HG03432 (cell line): ENCODE measurements at regions not wholly inside any gene's neighbourhood (a gene's known extent, or its start where the extent isn't known, plus 50 kb on each side); places are given as distances from the start of the nearest gene placed in this dataset.
"Not testable (repeated sequence)": the region's sequence is repeated elsewhere in the genome, so short reads cannot be mapped to it uniquely, and the experiment has no call there.

Experiments used
- ATAC-seq: cut with Tn5 transposase; IDR thresholded peaks from one replicate; pipeline ENCODE4 v1.9.1; 2021; ENCODE audit warnings: mild to moderate bottlenecking, moderate library complexity; ENCODE audit not compliant: unreplicated experiment

DNA sequence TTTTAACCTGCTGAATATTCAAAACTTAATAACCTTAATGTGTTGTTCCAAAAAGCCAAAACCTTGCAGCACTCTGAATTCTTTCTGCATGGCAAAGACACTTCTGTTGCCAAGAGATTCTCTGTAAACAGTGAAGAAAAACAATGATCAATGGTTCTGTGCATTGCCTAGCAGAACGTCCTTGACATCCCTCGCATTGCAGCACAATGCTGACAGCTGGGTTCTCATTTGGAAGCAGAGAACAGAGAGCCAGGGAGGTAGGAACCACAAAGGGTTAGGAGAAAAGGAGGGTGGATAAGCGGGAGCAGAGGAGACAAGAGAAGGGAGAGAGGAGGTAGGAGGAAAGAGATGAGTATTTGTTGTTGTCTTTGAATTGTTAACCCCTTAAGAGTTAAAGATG lies 501.1 kb downstream of the NAV3 start:
- no peak for ATAC-seq

GRCh38 chr12:78338054-78338785 lies 507.5 kb downstream of the NAV3 start:
- no peak for ATAC-seq

- no peak for ATAC-seq
Measured at GRCh38 chr12:78340406-78340805, 509.7 kb downstream of the NAV3 start.

GRCh38 chr12:78343657-78344056 lies 513.0 kb downstream of the NAV3 start:
- no peak for ATAC-seq

- no peak for ATAC-seq
Measured at GRCh38 chr12:78359520-78359919, 505.1 kb upstream of the SYT1 start.

DNA sequence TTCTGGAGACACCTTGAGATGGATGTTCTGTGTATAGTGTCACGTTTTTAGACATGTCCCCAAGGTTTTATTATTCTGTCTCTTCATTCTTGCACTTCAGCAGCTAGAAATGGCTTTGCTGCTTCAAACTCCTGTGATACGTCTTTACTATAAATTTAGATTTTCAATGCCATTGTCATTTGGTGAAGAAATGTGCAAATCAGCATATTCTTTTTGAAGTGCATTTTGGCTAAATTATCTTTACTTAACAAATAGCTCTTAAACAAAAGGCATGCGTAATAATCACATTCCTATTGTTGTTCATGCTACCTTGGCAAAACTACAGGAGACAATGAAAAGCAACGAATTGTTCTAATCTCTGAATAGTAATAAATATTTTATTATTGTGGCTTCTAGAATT lies 502.9 kb upstream of the SYT1 start:
- ATAC-seq = no peak

- no peak for ATAC-seq
Measured at GRCh38 chr12:78371284-78371683, 493.3 kb upstream of the SYT1 start.

DNA sequence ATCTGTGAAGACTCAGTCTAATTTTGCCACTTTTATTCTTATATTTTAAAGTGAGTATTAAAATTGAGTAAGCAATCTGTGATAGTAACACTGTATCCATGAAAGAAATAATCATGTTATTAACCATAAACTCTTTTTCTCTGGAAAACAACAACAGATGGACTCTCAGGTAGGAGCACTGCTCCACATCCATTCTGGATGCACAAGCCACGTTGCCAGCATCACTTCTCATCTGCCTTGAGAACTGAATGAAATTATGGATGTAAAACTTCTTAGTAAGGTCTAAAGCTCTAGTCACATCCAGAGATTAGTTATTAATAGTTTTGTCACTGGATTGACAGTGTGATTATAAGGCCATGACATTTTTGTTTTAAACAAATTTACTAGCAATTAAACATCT lies 489.1 kb upstream of the SYT1 start:
- ATAC-seq = no peak

DNA sequence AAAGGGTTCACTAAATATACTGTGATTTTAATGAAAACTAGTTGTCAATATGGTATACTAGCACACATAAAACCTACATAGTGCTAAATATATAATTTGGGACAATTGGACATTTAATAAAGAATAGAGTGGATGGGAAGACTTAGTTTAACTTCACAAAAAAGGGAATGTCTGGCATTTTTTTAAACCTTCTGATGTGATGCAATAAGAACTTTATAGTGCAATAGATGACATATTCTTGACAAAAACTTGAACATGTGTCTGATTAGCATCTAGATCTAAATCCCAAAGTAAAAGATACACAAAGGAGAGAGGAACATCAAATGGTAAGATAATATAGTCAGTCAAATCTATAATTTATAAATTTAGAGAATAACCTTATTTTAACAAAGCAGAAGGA lies 488.3 kb upstream of the SYT1 start:
- no peak for ATAC-seq

GRCh38 chr12:78379065-78379464 lies 485.5 kb upstream of the SYT1 start:
- ATAC-seq = not testable (repeated sequence)

DNA sequence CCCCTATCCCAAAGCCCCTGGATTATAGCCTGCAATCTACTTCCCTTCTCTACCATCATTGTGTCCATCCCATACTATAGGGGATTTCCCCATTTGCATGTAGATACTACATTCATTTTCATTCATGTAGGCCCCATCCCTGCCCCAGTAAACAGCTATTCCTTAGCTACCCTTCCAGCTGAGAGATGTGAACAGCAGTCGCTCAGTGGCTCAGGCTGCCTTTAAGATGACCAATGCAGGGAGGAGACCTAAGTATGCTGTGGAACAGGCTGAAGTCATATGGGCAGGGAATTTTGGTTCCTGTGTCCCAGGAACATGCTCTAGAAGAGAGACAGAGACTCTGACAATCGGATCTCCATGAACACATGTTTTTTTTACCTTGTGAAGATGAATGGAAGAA lies 481.2 kb upstream of the SYT1 start:
- ATAC-seq = no peak

- no peak for ATAC-seq
Measured at GRCh38 chr12:78384541-78384940, 480.0 kb upstream of the SYT1 start.

GRCh38 chr12:78385541-78385940 lies 479.0 kb upstream of the SYT1 start:
- ATAC-seq = no peak

DNA sequence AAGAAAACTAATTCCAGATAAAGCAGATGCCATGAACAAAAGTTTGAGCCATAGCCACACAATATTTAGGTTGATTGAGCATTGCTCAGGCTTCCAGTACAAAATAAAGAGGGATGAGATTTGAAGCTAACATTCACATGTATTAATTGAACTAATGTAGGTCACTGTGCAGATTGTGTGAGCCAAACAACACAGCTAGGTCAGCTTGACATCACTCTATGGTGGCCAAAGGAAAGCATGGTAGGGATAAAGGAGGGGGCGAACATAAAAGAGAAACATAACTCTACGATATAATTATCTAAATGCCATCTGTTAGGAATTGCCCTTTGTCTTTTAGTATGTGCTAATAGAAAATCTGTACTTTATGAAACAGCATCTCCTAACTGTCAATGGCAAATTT lies 477.7 kb upstream of the SYT1 start:
- ATAC-seq = no peak

- no peak for ATAC-seq
Measured at GRCh38 chr12:78387721-78388120, 476.9 kb upstream of the SYT1 start.

GRCh38 chr12:78388461-78388860 lies 476.1 kb upstream of the SYT1 start:
- no peak for ATAC-seq

- no peak for ATAC-seq
Measured at GRCh38 chr12:78390920-78391319, 473.7 kb upstream of the SYT1 start.

- ATAC-seq = no peak
Measured at GRCh38 chr12:78392918-78393317, 471.7 kb upstream of the SYT1 start.

DNA sequence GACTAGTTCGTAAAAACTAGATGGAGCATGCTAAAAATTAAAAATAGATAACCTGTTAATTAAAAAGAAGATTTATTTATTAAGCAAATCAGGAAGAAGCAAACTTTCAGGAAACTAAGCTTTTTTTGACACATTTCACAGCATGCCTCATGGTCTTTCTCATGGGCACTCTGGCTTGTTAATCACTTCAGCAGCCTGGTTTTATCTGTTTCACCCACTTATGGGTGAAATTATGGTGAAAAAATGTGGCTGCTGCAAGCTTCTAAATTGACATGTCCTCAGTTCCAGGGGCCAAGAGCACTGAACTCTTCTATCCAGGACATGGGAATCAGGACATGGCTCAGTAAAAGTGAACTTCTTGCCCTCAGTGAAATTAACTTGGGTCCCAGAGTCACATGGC lies 468.6 kb upstream of the SYT1 start:
- no peak for ATAC-seq

GRCh38 chr12:78396538-78396937 lies 468.0 kb upstream of the SYT1 start:
- no peak for ATAC-seq

DNA sequence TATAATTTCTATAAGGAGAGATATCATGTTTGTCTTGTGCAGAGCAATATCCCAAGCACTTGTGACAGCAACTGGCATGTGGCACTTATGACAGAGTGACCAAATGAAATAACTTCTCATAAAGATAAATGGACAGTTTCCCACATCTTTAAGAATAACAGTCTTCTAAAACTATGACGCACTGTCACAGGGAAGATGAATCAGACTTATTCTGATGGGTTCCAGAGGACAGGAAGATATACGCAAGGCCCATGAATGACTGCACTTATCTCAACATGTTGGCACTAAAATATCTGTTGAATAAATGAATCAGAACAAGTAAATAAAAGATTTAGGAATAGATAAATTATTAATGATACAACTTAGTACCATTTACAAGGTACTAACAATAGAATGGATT lies 465.8 kb upstream of the SYT1 start:
- no peak for ATAC-seq

DNA sequence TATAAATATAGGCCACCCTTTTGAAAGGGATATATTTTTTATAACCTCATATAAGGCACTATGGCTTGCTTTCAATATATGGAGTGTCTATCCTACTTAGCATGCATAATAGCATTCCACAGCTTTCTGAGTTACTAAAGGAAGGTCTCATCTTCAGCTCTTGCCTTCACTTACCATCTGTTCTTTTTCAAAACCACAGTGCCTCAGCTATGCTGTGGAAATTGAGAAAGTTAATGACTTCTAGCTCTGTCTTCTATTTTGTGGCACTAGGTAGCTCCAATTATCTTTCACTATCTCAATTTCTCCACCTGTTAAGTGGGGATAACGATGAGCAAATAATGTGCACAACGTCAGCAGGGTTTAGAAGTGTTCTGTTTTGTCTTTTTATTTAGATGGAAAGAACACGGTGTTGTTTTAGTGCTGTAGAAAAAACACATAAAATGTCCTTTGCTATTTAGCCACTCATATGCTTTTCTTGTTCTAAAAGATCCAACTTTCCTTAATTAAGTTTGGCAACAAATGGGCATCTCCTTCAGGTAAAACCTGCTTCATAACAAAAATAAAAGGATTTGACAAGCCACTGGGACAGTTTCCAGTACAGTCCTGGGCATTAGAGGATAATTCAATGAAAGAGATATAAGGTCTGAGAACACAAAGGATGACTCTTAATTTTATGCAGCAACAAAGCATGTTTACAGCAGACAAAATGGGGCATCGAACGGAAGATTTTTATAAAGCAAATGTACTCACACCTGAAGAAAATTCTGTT lies 462.0 kb upstream of the SYT1 start:
- no peak for ATAC-seq

- no peak for ATAC-seq
Measured at GRCh38 chr12:78403136-78403535, 461.4 kb upstream of the SYT1 start.
